ENCODE measurements at regions not wholly inside any gene's neighbourhood (a gene's known extent, or its start where the extent isn't known, plus 50 kb on each side); places are given as distances from the start of the nearest gene placed in this dataset.

DNA sequence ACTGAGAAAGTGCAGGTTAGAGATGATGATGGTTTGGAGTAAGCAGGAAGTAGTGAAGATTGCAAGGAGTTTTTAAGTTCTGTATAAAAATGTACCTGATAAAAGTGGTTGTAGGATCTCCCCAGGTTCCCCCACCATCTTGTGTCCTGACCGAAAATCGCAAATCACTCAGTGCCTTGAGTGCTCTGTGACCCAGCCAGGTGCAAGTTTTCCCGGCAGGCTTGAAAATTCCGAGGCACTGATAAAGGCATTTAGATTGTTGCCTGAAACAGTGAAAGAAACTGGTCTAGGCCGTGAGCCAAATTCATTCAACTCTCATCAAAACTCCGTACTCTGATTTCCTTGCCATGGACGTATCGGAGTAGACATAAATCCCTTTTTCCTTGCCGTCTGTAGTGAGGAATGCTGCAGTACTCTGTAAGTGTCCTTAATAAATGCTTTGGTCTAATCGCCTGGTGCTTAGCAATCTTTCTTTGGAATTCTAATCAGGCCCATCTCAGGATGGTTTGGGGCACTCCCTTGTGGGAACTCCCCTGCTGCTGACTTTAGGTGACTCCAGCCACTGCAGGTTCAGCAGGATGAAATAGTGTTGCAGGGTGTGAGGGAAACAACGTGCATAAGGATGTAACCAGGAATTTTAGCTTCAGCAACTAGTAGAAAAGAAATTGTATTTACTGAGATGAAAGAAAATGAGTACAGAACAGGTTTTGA, 1199.8 kb upstream of the MAP3K7 start:
- DNase-seq (ENCODE audit: low read depth, low spot score), result no peak
- TF ChIP-seq, protein P1, sequence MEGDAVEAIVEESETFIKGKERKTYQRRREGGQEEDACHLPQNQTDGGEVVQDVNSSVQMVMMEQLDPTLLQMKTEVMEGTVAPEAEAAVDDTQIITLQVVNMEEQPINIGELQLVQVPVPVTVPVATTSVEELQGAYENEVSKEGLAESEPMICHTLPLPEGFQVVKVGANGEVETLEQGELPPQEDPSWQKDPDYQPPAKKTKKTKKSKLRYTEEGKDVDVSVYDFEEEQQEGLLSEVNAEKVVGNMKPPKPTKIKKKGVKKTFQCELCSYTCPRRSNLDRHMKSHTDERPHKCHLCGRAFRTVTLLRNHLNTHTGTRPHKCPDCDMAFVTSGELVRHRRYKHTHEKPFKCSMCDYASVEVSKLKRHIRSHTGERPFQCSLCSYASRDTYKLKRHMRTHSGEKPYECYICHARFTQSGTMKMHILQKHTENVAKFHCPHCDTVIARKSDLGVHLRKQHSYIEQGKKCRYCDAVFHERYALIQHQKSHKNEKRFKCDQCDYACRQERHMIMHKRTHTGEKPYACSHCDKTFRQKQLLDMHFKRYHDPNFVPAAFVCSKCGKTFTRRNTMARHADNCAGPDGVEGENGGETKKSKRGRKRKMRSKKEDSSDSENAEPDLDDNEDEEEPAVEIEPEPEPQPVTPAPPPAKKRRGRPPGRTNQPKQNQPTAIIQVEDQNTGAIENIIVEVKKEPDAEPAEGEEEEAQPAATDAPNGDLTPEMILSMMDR (IDR thresholded peaks at IDR 0.05; ENCODE audit: low read depth, low read length), result no peak
- Histone ChIP-seq H3K27me3 (ENCODE audit: control insufficient read depth, insufficient read depth, low read length) (no peaks in the 10 kb centered on the region), H3K27ac (ENCODE audit: low read depth, low read length) (no peak overlapping the region), H3K9me3 (ENCODE audit: control insufficient read depth, insufficient read depth, low read length) (no peaks in the 10 kb centered on the region; the same call in 1 of the 2 replicates), H3K4me3 (ENCODE audit: low read depth, low read length) (no peak overlapping the region)
- ChIA-PET POLR2A (no interaction called here), CTCF (interaction anchor here (0.7 kb wide), 1 partner anchor 10 kb away, joined by 3 read pairs; no protein-coding TSS in a partner anchor)

DNA sequence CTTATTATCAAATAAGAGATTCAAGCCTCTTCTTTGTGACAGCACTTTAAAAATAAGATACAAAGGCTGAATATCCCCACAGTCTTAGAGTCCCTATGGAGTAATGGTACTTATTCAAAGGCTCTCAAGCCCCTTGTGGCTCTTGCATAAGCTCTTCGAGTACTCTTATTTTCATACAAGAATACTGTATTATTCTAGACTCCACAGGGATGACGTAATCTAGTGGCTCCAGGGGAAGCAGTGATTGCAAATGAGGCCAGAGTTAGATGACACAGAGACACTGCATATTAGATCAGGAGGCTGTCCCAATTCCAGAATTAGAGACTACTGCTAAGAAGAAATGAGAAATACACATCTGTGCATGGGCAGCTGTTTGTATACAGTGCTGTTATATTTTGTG, 1195.9 kb upstream of the MAP3K7 start:
- H3K4me3 ChIP-seq (ENCODE audit: low read depth, low read length), result no peak overlapping the region
- no peaks in the 10 kb centered on the region; the same call in 1 of the 2 replicates for H3K9me3 ChIP-seq (ENCODE audit: control insufficient read depth, insufficient read depth, low read length)
- no peaks in the 10 kb centered on the region for H3K27me3 ChIP-seq (ENCODE audit: control insufficient read depth, insufficient read depth, low read length)
- DNase-seq (ENCODE audit: low read depth, low spot score), result no peak
- CTCF ChIA-PET, result no interaction called here
- POLR2A ChIA-PET, result no interaction called here
- no peak overlapping the region for H3K27ac ChIP-seq (ENCODE audit: low read depth, low read length)
- TF ChIP-seq, protein P1 (IDR thresholded peaks at IDR 0.05; ENCODE audit: low read depth, low read length), result no peak

DNA sequence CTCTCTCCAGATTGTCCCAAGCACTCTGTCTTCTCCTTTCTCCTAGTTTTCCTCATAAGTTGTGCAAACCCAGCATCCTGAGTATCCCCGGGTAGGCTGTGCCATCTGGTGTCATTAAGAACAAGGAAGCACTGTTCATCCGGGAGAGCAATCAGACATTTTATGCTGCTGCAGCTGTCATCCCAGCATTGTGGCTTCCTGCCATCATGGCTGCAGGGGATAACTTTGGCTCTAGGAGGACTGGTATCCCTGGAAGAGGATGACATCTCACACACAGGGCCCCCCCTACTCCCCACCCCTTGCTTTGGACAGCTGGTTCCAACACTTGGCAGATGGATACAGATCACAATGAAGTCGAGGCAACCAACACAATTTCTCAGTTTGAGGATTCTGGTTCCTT, 1195.1 kb upstream of the MAP3K7 start:
- DNase-seq (ENCODE audit: low read depth, low spot score), result no peak
- ChIA-PET CTCF (no interaction called here), POLR2A (no interaction called here)
- Histone ChIP-seq H3K27ac (ENCODE audit: low read depth, low read length) (no peak overlapping the region), H3K9me3 (ENCODE audit: control insufficient read depth, insufficient read depth, low read length) (no peaks in the 10 kb centered on the region; the same call in 1 of the 2 replicates), H3K27me3 (ENCODE audit: control insufficient read depth, insufficient read depth, low read length) (no peaks in the 10 kb centered on the region), H3K4me3 (ENCODE audit: low read depth, low read length) (no peak overlapping the region)
- TF ChIP-seq, protein P1 (IDR thresholded peaks at IDR 0.05; ENCODE audit: low read depth, low read length), result no peak

DNA sequence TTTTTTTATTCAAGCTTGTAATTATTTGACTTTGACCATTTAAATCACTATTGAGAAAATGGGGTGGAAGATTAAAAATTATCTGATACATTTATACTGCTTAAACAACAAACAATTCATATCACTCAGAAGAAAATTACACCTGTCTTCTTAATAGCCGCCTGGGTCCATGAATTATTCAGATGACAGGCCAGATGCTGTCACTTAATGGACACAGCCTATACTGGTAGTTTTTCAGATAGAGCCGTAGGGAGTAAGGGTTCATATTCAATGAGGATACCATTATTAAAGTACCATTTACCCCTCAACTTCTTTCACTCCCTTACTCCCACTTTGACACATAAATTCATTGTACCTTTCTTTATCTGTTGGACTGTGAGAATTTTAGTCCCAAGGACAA, 1193.4 kb upstream of the MAP3K7 start:
- Histone ChIP-seq H3K27me3 (ENCODE audit: control insufficient read depth, insufficient read depth, low read length) (no peaks in the 10 kb centered on the region), H3K4me3 (ENCODE audit: low read depth, low read length) (no peak overlapping the region), H3K27ac (ENCODE audit: low read depth, low read length) (no peak overlapping the region), H3K9me3 (ENCODE audit: control insufficient read depth, insufficient read depth, low read length) (no peaks in the 10 kb centered on the region)
- no peak for DNase-seq (ENCODE audit: low read depth, low spot score)
- ChIA-PET POLR2A (no interaction called here), CTCF (no interaction called here)
- TF ChIP-seq, protein P1 (IDR thresholded peaks at IDR 0.05; ENCODE audit: low read depth, low read length), result no peak

DNA sequence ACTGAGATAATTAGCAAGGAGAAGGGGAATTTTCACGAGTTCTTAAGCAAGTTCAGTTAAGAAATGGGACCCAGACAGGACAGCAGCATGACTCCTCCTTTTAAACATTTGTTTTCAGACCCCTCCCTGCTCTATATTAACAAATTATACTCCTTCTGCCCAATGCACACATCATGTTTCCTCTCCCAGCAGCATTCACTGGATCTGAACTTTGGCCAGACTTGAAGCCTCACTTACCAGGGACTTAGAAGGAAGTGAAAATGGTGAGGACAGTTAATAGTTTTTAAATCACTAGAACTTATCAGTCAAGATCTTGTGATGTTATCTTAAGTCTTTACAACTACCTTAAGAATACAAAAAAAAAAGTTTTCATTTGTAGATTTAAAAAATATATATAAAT, 1174.7 kb upstream of the MAP3K7 start:
- ChIA-PET CTCF (no interaction called here), POLR2A (no interaction called here)

More for the DNA sequence above, 1174.7 kb upstream of the MAP3K7 start:
- no peak for DNase-seq (ENCODE audit: low read depth, low spot score)
- no peaks in the 10 kb centered on the region for H3K27me3 ChIP-seq (ENCODE audit: control insufficient read depth, insufficient read depth, low read length)
- H3K9me3 ChIP-seq (ENCODE audit: control insufficient read depth, insufficient read depth, low read length), result no peaks in the 10 kb centered on the region
- no peak overlapping the region for H3K4me3 ChIP-seq (ENCODE audit: low read depth, low read length)
- TF ChIP-seq, protein P1 (IDR thresholded peaks at IDR 0.05; ENCODE audit: low read depth, low read length), result no peak
- no peak overlapping the region for H3K27ac ChIP-seq (ENCODE audit: low read depth, low read length)

Measured in AG04450 (cell line).